OCI-LY7 (cell line): ENCODE measurements at regions not wholly inside any gene's neighbourhood (a gene's known extent, or its start where the extent isn't known, plus 50 kb on each side); places are given as distances from the start of the nearest gene placed in this dataset.

Experiments used
- BruUV-seq: library from RNA; stranded (reverse); fragments of 400-500 nt; replicated peaks from 2 replicates; lab custom pipeline; 2021; lab: Mats Ljungman, UMichigan
- CTCF ChIA-PET: fragments of 300-600 bp; sonication (Branson Sonifier 250); formaldehyde crosslinking; loops from one replicate; lab custom pipeline; 2022; ENCODE audit warnings: antibody characterized with exemption; ENCODE audit not compliant: unreplicated experiment; lab: Charles Lee
- POLR2A ChIA-PET: fragments of 300-600 bp; sonication (Branson Sonifier 250); formaldehyde crosslinking; loops from one replicate; lab custom pipeline; 2022; ENCODE audit warnings: antibody characterized with exemption; lab: Charles Lee
- DNase-seq: peaks from one replicate; pipeline ENCODE4 v3.0.0-alpha.2; 2015; ENCODE audit warnings: low spot score
- H2AFZ ChIP-seq: fragments of 200-600 bp; sonication (generic), shearing (Covaris generic); 2 replicates; pipeline ENCODE4 v1.6.1; 2014; ENCODE audit warnings: mild to moderate bottlenecking, antibody characterized with exemption, low read length, moderate library complexity
- H3K27ac ChIP-seq: fragments of 200-600 bp; sonication (generic); 2 replicates; pipeline ENCODE4 v1.5.1; 2014; ENCODE audit warnings: mixed run types, low read depth, mild to moderate bottlenecking, moderate library complexity, low read length, inconsistent platforms; ENCODE audit not compliant: poor library complexity, severe bottlenecking
- H3K36me3 ChIP-seq: fragments of 200-600 bp; sonication (generic); 2 replicates; pipeline ENCODE4 v1.6.1; 2014; ENCODE audit warnings: mild to moderate bottlenecking, antibody characterized with exemption, low read length, moderate library complexity, mixed read lengths; ENCODE audit not compliant: insufficient read depth
- H3K4me1 ChIP-seq: fragments of 200-600 bp; sonication (generic); 2 replicates; pipeline ENCODE4 v1.5.1; 2014; ENCODE audit warnings: mild to moderate bottlenecking, low read length; ENCODE audit not compliant: insufficient read depth, poor library complexity, severe bottlenecking
- H3K4me2 ChIP-seq: fragments of 200-600 bp; sonication (generic); 2 replicates; pipeline ENCODE4 v1.6.1; 2014; ENCODE audit warnings: mild to moderate bottlenecking, low read length
- H3K4me3 ChIP-seq: fragments of 200-600 bp; sonication (generic); 2 replicates; pipeline ENCODE4 v1.5.1; 2014; ENCODE audit warnings: mild to moderate bottlenecking, low read depth, low read length; ENCODE audit not compliant: poor library complexity, severe bottlenecking
- H3K79me2 ChIP-seq: fragments of 200-600 bp; sonication (generic); 2 replicates; pipeline ENCODE4 v1.6.1; 2016; ENCODE audit warnings: low read depth, mild to moderate bottlenecking, low read length, moderate library complexity, mixed read lengths; ENCODE audit not compliant: insufficient read depth
- H3K9me2 ChIP-seq: fragments of 200-600 bp; sonication (generic); 2 replicates; pipeline ENCODE4 v1.6.1; 2016; ENCODE audit warnings: mild to moderate bottlenecking, low read length, mixed read lengths; ENCODE audit not compliant: insufficient read depth
- H3K9me3 ChIP-seq: fragments of 200-600 bp; sonication (generic); 2 replicates; pipeline ENCODE4 v1.6.1; 2014; ENCODE audit warnings: mild to moderate bottlenecking, mixed run types, low read length, mixed read lengths
- H4K20me1 ChIP-seq: fragments of 200-600 bp; sonication (generic); 2 replicates; pipeline ENCODE4 v1.6.1; 2014; ENCODE audit warnings: mild to moderate bottlenecking, antibody characterized with exemption, low read length, moderate library complexity, mixed read lengths; ENCODE audit not compliant: insufficient read depth
- CTCF ChIP-seq: fragments of 200-600 bp; sonication (generic); conservative IDR thresholded peaks from 2 replicates; pipeline ENCODE4 v1.5.1; 2014; ENCODE audit warnings: mild to moderate bottlenecking, antibody characterized with exemption, low read length, moderate library complexity, mixed read lengths
- EZH2phosphoT487 ChIP-seq: fragments of 200-600 bp; sonication (generic); IDR thresholded peaks from 2 replicates; pipeline ENCODE4 v1.6.1; 2018; ENCODE audit warnings: low read depth, borderline replicate concordance, mild to moderate bottlenecking, mixed run types, antibody characterized with exemption, low read length, moderate library complexity, mixed read lengths
- intact Hi-C: fragments of 100-400 bp; cut with micrococcal nuclease; formaldehyde crosslinking; loops from one replicate; pipeline ENCODE4 v1.10.0; 2022; ENCODE audit not compliant: unreplicated experiment

- no peak for DNase-seq
- Histone ChIP-seq H3K36me3 (no peaks in the 10 kb centered on the region), H3K4me1 (peaks cover 7% of the 10 kb centered on the region), H2AFZ (no peak overlapping the region), H3K27ac (no peak overlapping the region), H3K4me3 (no peak overlapping the region), H3K79me2 (no peaks in the 10 kb centered on the region), H4K20me1 (no peaks in the 10 kb centered on the region), H3K4me2 (no peak overlapping the region), H3K9me2 (no peaks in the 10 kb centered on the region), H3K9me3 (no peaks in the 10 kb centered on the region)
- intact Hi-C loops, result no loop called here
- no TSS peak for BruUV-seq
- CTCF ChIA-PET, result no interaction called here
- TF ChIP-seq CTCF (no peak), EZH2phosphoT487 (no peak)
- POLR2A ChIA-PET, result interaction anchor here (1.0 kb wide), 1 partner anchor 11 kb away, joined by 3 read pairs; no protein-coding TSS in a partner anchor
Observed at GRCh38 chr5:135124724-135125123, 90.7 kb upstream of the PITX1 start.

GRCh38 chr5:135124128-135124527 is 90.1 kb upstream of the PITX1 start:
- no peaks in the 10 kb centered on the region for H3K9me3 ChIP-seq
- BruUV-seq, result no TSS peak
- no peaks in the 10 kb centered on the region for H3K9me2 ChIP-seq
- no peak overlapping the region for H3K4me2 ChIP-seq
- CTCF ChIA-PET, result no interaction called here
- H3K4me3 ChIP-seq, result no peak overlapping the region
- no peaks in the 10 kb centered on the region for H3K36me3 ChIP-seq
- H3K27ac ChIP-seq, result no peak overlapping the region
- DNase-seq, result no peak
- TF ChIP-seq EZH2phosphoT487, result no peak
- peaks cover 2% of the 10 kb centered on the region for H3K4me1 ChIP-seq
- H2AFZ ChIP-seq, result no peak overlapping the region
- no peaks in the 10 kb centered on the region for H4K20me1 ChIP-seq
- H3K79me2 ChIP-seq, result no peaks in the 10 kb centered on the region
- intact Hi-C loops, result no loop called here
- POLR2A ChIA-PET, result interaction anchor here (1.0 kb wide), 1 partner anchor 21 kb away, joined by 3 read pairs; no protein-coding TSS in a partner anchor

- Histone ChIP-seq H3K9me3 (no peaks in the 10 kb centered on the region), H4K20me1 (no peaks in the 10 kb centered on the region), H3K4me2 (no peak overlapping the region), H2AFZ (no peak overlapping the region), H3K9me2 (no peaks in the 10 kb centered on the region), H3K4me3 (no peak overlapping the region), H3K27ac (no peak overlapping the region), H3K4me1 (no peaks in the 10 kb centered on the region), H3K79me2 (no peaks in the 10 kb centered on the region), H3K36me3 (no peaks in the 10 kb centered on the region)
- DNase-seq, result no peak
- BruUV-seq, result no TSS peak
- POLR2A ChIA-PET, result no interaction called here
- intact Hi-C loops, result no loop called here
- CTCF ChIA-PET, result no interaction called here
- TF ChIP-seq EZH2phosphoT487 (no peak), CTCF (no peak)
Observed at GRCh38 chr5:135122797-135123196, 88.8 kb upstream of the PITX1 start.
